Testis (tissue), 2 donors: ENCODE measurements at regions not wholly inside any gene's neighbourhood (a gene's known extent, or its start where the extent isn't known, plus 50 kb on each side); places are given as distances from the start of the nearest gene placed in this dataset.

Experiments used
- CTCF ChIP-seq, 3 experiments: fragments of 450-650 bp in 2 of 3; fragments of 200-600 bp in 1 of 3; sonication (generic) in 1 of 3; IDR thresholded peaks; one replicate each; pipeline ENCODE4 v1.5.1; 2016 to 2019; ENCODE audit warnings: antibody characterized with exemption in 3 of 3, mild to moderate bottlenecking in 2 of 3, moderate library complexity in 1 of 3
- POLR2A ChIP-seq: fragments of 450-650 bp; IDR thresholded peaks from one replicate; pipeline ENCODE4 v1.6.1; 2017; ENCODE audit warnings: antibody characterized with exemption, mild to moderate bottlenecking, moderate library complexity

- TF ChIP-seq CTCF (IDR thresholded peaks at IDR 0.05), result no peak
- no peak for TF ChIP-seq POLR2A
These were observed 598.3 kb upstream of the JAG1 start for GRCh38 chr20:11271920-11272594.
